Panc1 (cell line): ENCODE measurements at regions not wholly inside any gene's neighbourhood (a gene's known extent, or its start where the extent isn't known, plus 50 kb on each side); places are given as distances from the start of the nearest gene placed in this dataset.

Experiments
- CTCF ChIP-seq: fragments of 450-650 bp; IDR thresholded peaks from 2 replicates; pipeline ENCODE4 v1.5.1; 2017; ENCODE audit warnings: mild to moderate bottlenecking
- POLR2AphosphoS5 ChIP-seq: IDR thresholded peaks from 2 replicates; pipeline ENCODE4 v1.6.1; 2012; ENCODE audit warnings: mild to moderate bottlenecking, low read depth, low read length, moderate library complexity
- REST ChIP-seq, 2 experiments: IDR thresholded peaks; 2 replicates each; pipeline ENCODE4 v1.6.1; 2011 to 2012; ENCODE audit warnings: low read depth in 2 of 2, control low read depth in 1 of 2, low read length in 1 of 2, mild to moderate bottlenecking in 1 of 2, moderate library complexity in 1 of 2; ENCODE audit not compliant: insufficient read depth in 1 of 2
- SIN3A ChIP-seq: IDR thresholded peaks from 2 replicates; pipeline ENCODE4 v1.6.1; 2012; ENCODE audit warnings: low read depth, mild to moderate bottlenecking, low read length, moderate library complexity, borderline replicate concordance; ENCODE audit not compliant: insufficient read depth
- TCF7L2 ChIP-seq: IDR thresholded peaks from 2 replicates; pipeline ENCODE4 v1.6.1; 2011; ENCODE audit warnings: mild to moderate bottlenecking, low read depth, low read length, inconsistent platforms

GRCh38 chr3:161163297-161163696, 57.8 kb upstream of the NMD3 start:
- TF ChIP-seq POLR2AphosphoS5 (no peak), CTCF (no peak), REST (IDR thresholded peaks at IDR 0.05; ENCODE audit: insufficient read depth in 1 of 2, low read depth in 2 of 2, low read length in 1 of 2) (no peak), TCF7L2 (no peak), SIN3A (no peak)
